A549 (cell line): ENCODE measurements at regions not wholly inside any gene's neighbourhood (a gene's known extent, or its start where the extent isn't known, plus 50 kb on each side); places are given as distances from the start of the nearest gene placed in this dataset.

Experiments
- CTCF ChIP-seq: fragments of >200 bp; sonication (Bioruptor Twin); formaldehyde crosslinking; IDR thresholded peaks from 3 replicates; pipeline ENCODE4 v1.5.1; 2016
- EP300 ChIP-seq, 2 experiments: fragments of >200 bp; sonication (Bioruptor Twin); formaldehyde crosslinking; IDR thresholded peaks; 2 replicates in 1 of 2; 3 replicates in 1 of 2; pipeline ENCODE4 v1.6.1; 2016 to 2017
- RAD21 ChIP-seq, 2 experiments: fragments of >200 bp in 1 of 2; sonication (Bioruptor Twin) in 1 of 2; formaldehyde crosslinking in 1 of 2; IDR thresholded peaks in 1 of 2; conservative IDR thresholded peaks in 1 of 2; 2 replicates in 1 of 2; 3 replicates in 1 of 2; pipeline ENCODE4 v1.6.1; 2012 to 2018; ENCODE audit warnings: inconsistent platforms in 1 of 2

GRCh38 chr2:122157158-122157557, 401.7 kb downstream of the TSN start:
- TF ChIP-seq RAD21 (conservative IDR thresholded peaks at IDR 0.05 in 1 of 2, IDR thresholded peaks at IDR 0.05 in 1 of 2) (no peak), EP300 (IDR thresholded peaks at IDR 0.05) (no peak), CTCF (no peak)
